GM18499 (cell line): ENCODE measurements at regions not wholly inside any gene's neighbourhood (a gene's known extent, or its start where the extent isn't known, plus 50 kb on each side); places are given as distances from the start of the nearest gene placed in this dataset.
"Not testable (repeated sequence)": the region's sequence is repeated elsewhere in the genome, so short reads cannot be mapped to it uniquely, and the experiment has no call there.

Experiments
- ATAC-seq: cut with Tn5 transposase; IDR thresholded peaks from one replicate; pipeline ENCODE4 v1.9.1; 2021; ENCODE audit warnings: moderate number of reproducible peaks; ENCODE audit not compliant: insufficient read depth, unreplicated experiment

- ATAC-seq, result no peak
Measured at GRCh38 chr18:60215432-60215831, 157.1 kb downstream of the MC4R start.

GRCh38 chr18:60209042-60209441, 163.5 kb downstream of the MC4R start:
- ATAC-seq, result no peak

- no peak for ATAC-seq
Measured at GRCh38 chr18:60202708-60203107, 169.9 kb downstream of the MC4R start.

- ATAC-seq, result no peak
Measured at GRCh38 chr18:60200558-60200957, 172.0 kb downstream of the MC4R start.

GRCh38 chr18:60199505-60199904, 173.1 kb downstream of the MC4R start:
- no peak for ATAC-seq

GRCh38 chr18:60197671-60198462, 174.7 kb downstream of the MC4R start:
- ATAC-seq, result no peak

GRCh38 chr18:60196836-60197606, 175.6 kb downstream of the MC4R start:
- no peak for ATAC-seq

- no peak for ATAC-seq
Measured at GRCh38 chr18:60193780-60194179, 178.8 kb downstream of the MC4R start.

GRCh38 chr18:60191926-60192325, 180.6 kb downstream of the MC4R start:
- no peak for ATAC-seq

- ATAC-seq, result no peak
Measured at GRCh38 chr18:60189856-60190255, 182.7 kb downstream of the MC4R start.

- ATAC-seq, result no peak
Measured at GRCh38 chr18:60188958-60189357, 183.6 kb downstream of the MC4R start.

- ATAC-seq, result no peak
Measured at GRCh38 chr18:60182223-60182622, 190.4 kb downstream of the MC4R start.

- no peak for ATAC-seq
Measured at GRCh38 chr18:60180671-60181070, 191.9 kb downstream of the MC4R start.

- not testable (repeated sequence) for ATAC-seq
Measured at GRCh38 chr18:60178224-60178623, 194.4 kb downstream of the MC4R start.

- ATAC-seq, result no peak
Measured at GRCh38 chr18:60176259-60176658, 196.3 kb downstream of the MC4R start.

GRCh38 chr18:60174832-60175231, 197.7 kb downstream of the MC4R start:
- ATAC-seq, result no peak

GRCh38 chr18:60172030-60172429, 200.5 kb downstream of the MC4R start:
- ATAC-seq, result no peak

GRCh38 chr18:60163622-60164021, 209.0 kb downstream of the MC4R start:
- no peak for ATAC-seq

- ATAC-seq, result no peak
Measured at GRCh38 chr18:60162388-60162787, 210.2 kb downstream of the MC4R start.

- ATAC-seq, result no peak
Measured at GRCh38 chr18:60157810-60158209, 214.8 kb downstream of the MC4R start.

- no peak for ATAC-seq
Measured at GRCh38 chr18:60153376-60153775, 219.2 kb downstream of the MC4R start.

GRCh38 chr18:60149316-60149715, 223.3 kb downstream of the MC4R start:
- no peak for ATAC-seq
